PC-3 (cell line): ENCODE measurements at regions not wholly inside any gene's neighbourhood (a gene's known extent, or its start where the extent isn't known, plus 50 kb on each side); places are given as distances from the start of the nearest gene placed in this dataset.

Experiments used
- CTCF ChIP-seq: fragments of 300-600 bp; sonication (generic); conservative IDR thresholded peaks from 2 replicates; pipeline ENCODE4 v1.5.1; 2017; ENCODE audit warnings: antibody characterized with exemption, low read depth, mild to moderate bottlenecking, low read length
- EZH2 ChIP-seq: fragments of 300-600 bp; sonication (generic); IDR thresholded peaks from one replicate; pipeline ENCODE4 v1.6.1; 2017; ENCODE audit warnings: antibody characterized with exemption, mild to moderate bottlenecking, low read length; ENCODE audit not compliant: unreplicated experiment

- TF ChIP-seq EZH2 (no peak), CTCF (no peak)
Observed at GRCh38 chr2:2619995-2620394, 288.9 kb upstream of the MYT1L start.
